Heart right ventricle (tissue), 16 donors: ENCODE measurements at regions not wholly inside any gene's neighbourhood (a gene's known extent, or its start where the extent isn't known, plus 50 kb on each side); places are given as distances from the start of the nearest gene placed in this dataset.

Experiments used
- ATAC-seq, 8 donors: fragments of 200-7000 bp; cut with Tn5 transposase; one replicate each; pipeline ENCODE4 v1.9.1; 2020; ENCODE audit warnings: mild to moderate bottlenecking in 8 of 8, moderate library complexity in 8 of 8, moderate number of reproducible peaks in 1 of 8
- DNase-seq, 2 donors: peaks; one replicate each; pipeline ENCODE4 v3.0.0-alpha.2; 2020
- H3K27ac ChIP-seq, 10 donors: fragments of 200-600 bp; sonication (generic) in 2 of 10; one replicate each; pipeline versions ENCODE4 v1.5.0 to v1.8.0; 2020 to 2022; ENCODE audit warnings: mild to moderate bottlenecking in 3 of 10
- H3K27me3 ChIP-seq, 7 donors: fragments of 200-600 bp; one replicate each; pipeline ENCODE4 v1.8.0; 2021 to 2022; ENCODE audit warnings: mild to moderate bottlenecking in 2 of 7
- H3K36me3 ChIP-seq, 9 donors: fragments of 200-600 bp; sonication (generic) in 1 of 9; one replicate each; pipeline versions ENCODE4 v1.5.0 to v1.8.0; 2020 to 2022; ENCODE audit warnings: mild to moderate bottlenecking in 2 of 9
- H3K4me1 ChIP-seq, 9 donors: fragments of 200-600 bp; sonication (generic) in 1 of 9; one replicate each; pipeline versions ENCODE4 v1.5.0 to v1.8.0; 2020 to 2022; ENCODE audit warnings: mild to moderate bottlenecking in 4 of 9
- H3K4me3 ChIP-seq, 10 donors: fragments of 200-600 bp; sonication (generic) in 2 of 10; one replicate each; pipeline versions ENCODE4 v1.5.0 to v1.8.0; 2020 to 2022; ENCODE audit warnings: mild to moderate bottlenecking in 7 of 10, moderate library complexity in 2 of 10
- H3K9me3 ChIP-seq, 11 donors: fragments of 200-600 bp in 10 of 11; sonication (generic) in 2 of 11; one replicate each; pipeline versions ENCODE4 v1.5.0 to v1.8.0; 2013 to 2022; ENCODE audit warnings: mild to moderate bottlenecking in 2 of 11, control low read depth in 1 of 11, moderate library complexity in 1 of 11
- CTCF ChIP-seq, 9 donors: fragments of 200-600 bp; sonication (generic) in 2 of 9; IDR thresholded peaks; one replicate each; pipeline versions ENCODE4 v1.5.0 to v1.8.0; 2021 to 2022; ENCODE audit warnings: antibody characterized with exemption in 9 of 9, mild to moderate bottlenecking in 5 of 9, moderate library complexity in 1 of 9
- WGBS, 2 donors: extraction: QIAGEN DNeasy Blood & Tissue Kit; methylation state at CpG; one replicate each; pipeline ENCODE4 v1.1.7; 2013; ENCODE audit warnings: inconsistent platforms in 1 of 2; 5-methylcytosine and 5-hydroxymethylcytosine counted together
- intact Hi-C, 10 donors: fragments of 100-400 bp; cut with DNase I; formaldehyde crosslinking; loops; one replicate each; pipeline versions ENCODE4 v1.11.1 to v1.14.2; 2022
- donor health status: Arrhythmogenic right ventricular cardiomyopathy.
- donor health status: ischemic (EF 13 %, LVEDD 7.1; RV severe dilation, severe dysfunction).
- donor health status: healthy with polysubstance abuse.
- donor health status: DM: no; HTN: yes; CAD: no.
- donor health status: DM: no; HTN: no; CAD: no.
- donor health status: ischemic (EF 25% LVEDD 6.9; RV normal size, moderate dysfunction).
- donor health status: ischemic (EF 25% LVEDD 5.7; RV mildly dilated, moderate dysfunction).
- donor health status: healthy.
- donor health status: DM: yes; HTN: yes; CAD: no.
- donor health status: Ischemic cardiomyopathy.
- donor health status: ischemic (EF 35%, LVEDD 5.7; RV mildly dilated, moderate dysfunction).
- donor health status: nonischemic (EF 11% LVEDD 7.7; RV severe dilation, severe dysfunction).
- donor health status: DM: yes; HTN: yes; CAD: no.
- donor health status: PGD.
- donor health status: ischemic (EF 29% LVEDD 5.4; RV normal size, mild dysfunction).
- donor health status: nonischemic (EF 23%, LVEDD 6.1; RV moderate dilation, normal function).

DNA sequence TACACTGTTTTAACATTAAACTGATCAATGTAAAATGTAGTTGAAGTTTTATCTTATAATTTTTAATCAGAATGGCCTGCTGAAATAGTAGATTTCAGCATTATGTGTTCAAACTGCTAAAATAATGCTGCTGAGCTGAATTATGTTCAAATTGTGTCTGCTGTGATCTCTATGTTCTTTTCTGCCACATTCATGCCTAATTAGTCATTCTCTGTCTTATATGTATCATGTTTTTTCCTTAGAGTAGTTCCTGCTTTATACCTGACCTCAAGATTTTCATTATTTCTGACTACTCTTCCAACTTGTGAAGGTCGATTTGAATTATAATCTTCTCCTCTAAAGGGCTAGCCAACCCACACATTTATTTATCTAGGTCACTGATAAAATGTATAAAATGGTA lies 476.7 kb upstream of the EPHA7 start:
- no peaks in the 10 kb centered on the region for H3K27me3 ChIP-seq
- no peaks in the 10 kb centered on the region for H3K9me3 ChIP-seq
- no peak for TF ChIP-seq CTCF (IDR thresholded peaks at IDR 0.05)
- 58 to 88% methylated on average over 1 of the region's 1 CpG for WGBS, 2 donors
- DNase-seq (no peak), ATAC-seq (no peak)
- intact Hi-C loops = no loop called here
- no peaks in the 10 kb centered on the region for H3K36me3 ChIP-seq
- H3K27ac ChIP-seq = no peak overlapping the region
- H3K4me3 ChIP-seq = no peak overlapping the region
- H3K4me1 ChIP-seq = no peaks in the 10 kb centered on the region

DNA sequence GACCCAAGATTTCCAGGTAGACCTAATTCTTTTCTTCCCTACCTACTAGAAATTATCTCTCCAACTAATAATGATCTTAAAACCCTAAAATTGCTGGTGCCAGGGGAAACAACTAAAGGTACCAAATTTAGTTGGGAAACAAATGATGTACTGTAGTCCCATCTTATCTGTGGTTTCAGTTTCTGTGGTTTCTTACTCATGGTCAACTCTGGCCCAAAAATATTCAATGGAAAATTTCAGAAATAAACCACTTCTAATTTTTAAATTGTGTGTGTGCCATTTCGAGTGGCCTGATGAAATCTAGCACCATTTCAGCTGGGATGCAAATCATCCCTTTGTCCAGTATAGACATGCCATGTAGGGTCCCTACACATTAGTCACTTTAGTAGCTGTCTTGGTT lies 475.2 kb upstream of the EPHA7 start:
- no peak for ATAC-seq
- intact Hi-C loops = no loop called here
- WGBS, 2 donors = 62 to 71% methylated on average over 1 of the region's 1 CpG

GRCh38 chr6:93889713-93890112 lies 470.4 kb upstream of the EPHA7 start:
- no peak for ATAC-seq

More for the DNA sequence above, 475.2 kb upstream of the EPHA7 start:
- Histone ChIP-seq H3K4me3 (no peak overlapping the region), H3K9me3 (no peaks in the 10 kb centered on the region), H3K27me3 (no peaks in the 10 kb centered on the region), H3K27ac (no peak overlapping the region), H3K36me3 (no peaks in the 10 kb centered on the region), H3K4me1 (no peaks in the 10 kb centered on the region)
- no peak for DNase-seq
- TF ChIP-seq CTCF (IDR thresholded peaks at IDR 0.05) = no peak

DNA sequence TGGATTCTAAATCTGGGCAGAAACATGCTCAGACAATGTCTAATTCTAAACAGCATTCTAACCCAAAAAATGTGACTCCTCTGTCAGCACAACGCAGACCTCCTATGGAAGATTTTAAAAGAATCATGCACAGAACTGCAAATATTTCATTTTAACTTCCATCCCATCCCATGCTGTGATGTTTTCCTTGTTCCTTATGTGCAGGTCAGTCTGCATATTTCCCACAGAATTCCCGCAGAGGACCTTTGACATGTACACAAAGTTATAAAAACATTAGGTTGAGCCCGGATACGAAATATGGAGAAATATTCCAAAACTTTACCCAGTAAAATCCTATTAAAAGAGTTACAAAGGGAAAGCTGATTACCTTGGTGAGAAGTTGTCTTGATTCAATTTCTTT lies 467.1 kb upstream of the EPHA7 start:
- intact Hi-C loops = no loop called here
- 79 to 84% methylated on average over 4 of the region's 4 CpGs for WGBS, 2 donors
- DNase-seq = no peak

More at GRCh38 chr6:93889713-93890112, 470.4 kb upstream of the EPHA7 start:
- no peak for DNase-seq
- H3K27ac ChIP-seq = no peak overlapping the region
- TF ChIP-seq CTCF (IDR thresholded peaks at IDR 0.05) = no peak
- no peaks in the 10 kb centered on the region for H3K4me1 ChIP-seq
- H3K4me3 ChIP-seq = no peak overlapping the region
- 80 to 85% methylated on average over 2 of the region's 2 CpGs for WGBS, 2 donors
- H3K9me3 ChIP-seq = no peaks in the 10 kb centered on the region
- intact Hi-C loops = no loop called here
- no peaks in the 10 kb centered on the region for H3K27me3 ChIP-seq
- H3K36me3 ChIP-seq = no peaks in the 10 kb centered on the region

More for the DNA sequence above, 467.1 kb upstream of the EPHA7 start:
- no peaks in the 10 kb centered on the region for H3K4me1 ChIP-seq
- no peak overlapping the region for H3K27ac ChIP-seq
- TF ChIP-seq CTCF (IDR thresholded peaks at IDR 0.05) = no peak
- no peak overlapping the region for H3K4me3 ChIP-seq
- no peaks in the 10 kb centered on the region for H3K36me3 ChIP-seq
- no peak for ATAC-seq
- H3K27me3 ChIP-seq = no peaks in the 10 kb centered on the region
- H3K9me3 ChIP-seq = no peaks in the 10 kb centered on the region
